Fibroblast of mammary gland (primary cell): ENCODE measurements at regions not wholly inside any gene's neighbourhood (a gene's known extent, or its start where the extent isn't known, plus 50 kb on each side); places are given as distances from the start of the nearest gene placed in this dataset.

Experiments
- DNase-seq: peaks from one replicate; pipeline ENCODE4 v3.0.0-alpha.2; 2010; ENCODE audit warnings: low read depth
- H3K4me3 ChIP-seq: 2 replicates; pipeline ENCODE4 v1.5.1; 2011; ENCODE audit warnings: low read depth, mild to moderate bottlenecking, low read length, moderate library complexity; ENCODE audit not compliant: control insufficient read depth
- CTCF ChIP-seq: conservative IDR thresholded peaks from 2 replicates; pipeline ENCODE4 v1.5.1; 2011; ENCODE audit warnings: low read depth, low read length, inconsistent platforms; ENCODE audit not compliant: control insufficient read depth, insufficient read depth

- TF ChIP-seq CTCF: no peak
- no peak overlapping the region for H3K4me3 ChIP-seq
- no peak for DNase-seq
Observed at GRCh38 chr1:5716126-5716525, 276.1 kb downstream of the NPHP4 start.

- no peak for TF ChIP-seq CTCF
- DNase-seq: no peak
- no peak overlapping the region for H3K4me3 ChIP-seq
Observed at GRCh38 chr1:5713101-5714010, 278.9 kb downstream of the NPHP4 start.

- no peak for TF ChIP-seq CTCF
- DNase-seq: no peak
- no peak overlapping the region for H3K4me3 ChIP-seq
Observed at GRCh38 chr1:5711956-5712645, 280.1 kb downstream of the NPHP4 start.

GRCh38 chr1:5711079-5711478, 281.1 kb downstream of the NPHP4 start:
- TF ChIP-seq CTCF: no peak
- no peak for DNase-seq
- H3K4me3 ChIP-seq: no peak overlapping the region

- TF ChIP-seq CTCF: no peak
- no peak overlapping the region for H3K4me3 ChIP-seq
- no peak for DNase-seq
Observed at GRCh38 chr1:5709976-5710375, 282.2 kb downstream of the NPHP4 start.

- DNase-seq: no peak
- no peak for TF ChIP-seq CTCF
- no peak overlapping the region for H3K4me3 ChIP-seq
Observed at GRCh38 chr1:5709461-5709975, 282.7 kb downstream of the NPHP4 start.
